Mucosa of descending colon (tissue), 3 donors: ENCODE measurements at regions not wholly inside any gene's neighbourhood (a gene's known extent, or its start where the extent isn't known, plus 50 kb on each side); places are given as distances from the start of the nearest gene placed in this dataset.
A peak's percentile ranks its signal among the peaks of the same experiment; 100 is the strongest.

Source experiments
- ATAC-seq: fragments of 200-7000 bp; cut with Tn5 transposase; one replicate; pipeline ENCODE4 v1.9.1; 2020; ENCODE audit warnings: mild to moderate bottlenecking, moderate library complexity
- DNase-seq, 3 donors: peaks; one replicate each; pipeline ENCODE4 v3.0.0-alpha.2; 2020
- H3K36me3 ChIP-seq: fragments of 200-600 bp; one replicate; pipeline ENCODE4 v1.8.0; 2021; ENCODE audit warnings: low read depth, mild to moderate bottlenecking
- H3K4me1 ChIP-seq: fragments of 200-600 bp; one replicate; pipeline ENCODE4 v1.8.0; 2021; ENCODE audit warnings: low read depth, mild to moderate bottlenecking
- H3K4me3 ChIP-seq: fragments of 200-600 bp; one replicate; pipeline ENCODE4 v1.8.0; 2021; ENCODE audit warnings: mild to moderate bottlenecking
- H3K9me3 ChIP-seq: fragments of 200-600 bp; one replicate; pipeline ENCODE4 v1.8.0; 2021; ENCODE audit warnings: mild to moderate bottlenecking
- intact Hi-C, 2 donors: fragments of 100-400 bp; cut with DNase I in 1 of 2; cut with micrococcal nuclease in 1 of 2; formaldehyde crosslinking; loops; one replicate each; pipeline versions ENCODE4 v1.11.0 to v1.11.1; 2022; cut with DNase I, micrococcal nuclease
- TF ChIP-seq, protein P1 (sequence below): fragments of 200-600 bp; IDR thresholded peaks from one replicate; pipeline ENCODE4 v1.8.0; 2022; ENCODE audit warnings: antibody characterized with exemption, mild to moderate bottlenecking
- donor health status: DM: no; HTN: no; CAD: no; lungs with moderate emphysema.
- donor health status: DM: no; HTN: no; CAD: no.
- donor health status: DM: no; HTN: yes; CAD: no.

DNA sequence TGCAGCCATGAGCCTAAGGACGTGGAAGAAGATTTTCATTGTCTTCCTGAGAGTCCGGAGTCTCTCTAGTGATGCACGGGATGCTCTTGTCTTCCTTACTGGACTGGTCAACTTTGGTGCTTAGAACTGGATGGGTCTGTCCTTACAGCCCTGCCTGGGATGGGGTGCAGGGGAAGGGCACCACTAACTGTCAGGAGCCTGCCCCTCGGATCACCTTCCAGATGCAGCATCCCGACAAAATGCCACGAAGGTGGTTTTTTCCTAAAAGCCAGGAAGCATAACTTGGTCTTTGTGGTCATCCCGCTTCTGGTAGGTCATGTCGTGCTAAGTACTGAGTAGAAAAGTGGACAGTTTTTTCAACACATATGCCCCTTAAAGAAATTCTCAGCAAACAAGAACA lies 207.4 kb upstream of the TWIST2 start:
- no peaks in the 10 kb centered on the region for H3K4me1 ChIP-seq
- no peak overlapping the region for H3K4me3 ChIP-seq
- DNase-seq (no peak), ATAC-seq (no peak)
- intact Hi-C loops, result no loop called here
- H3K9me3 ChIP-seq, result no peaks in the 10 kb centered on the region
- TF ChIP-seq, protein P1, sequence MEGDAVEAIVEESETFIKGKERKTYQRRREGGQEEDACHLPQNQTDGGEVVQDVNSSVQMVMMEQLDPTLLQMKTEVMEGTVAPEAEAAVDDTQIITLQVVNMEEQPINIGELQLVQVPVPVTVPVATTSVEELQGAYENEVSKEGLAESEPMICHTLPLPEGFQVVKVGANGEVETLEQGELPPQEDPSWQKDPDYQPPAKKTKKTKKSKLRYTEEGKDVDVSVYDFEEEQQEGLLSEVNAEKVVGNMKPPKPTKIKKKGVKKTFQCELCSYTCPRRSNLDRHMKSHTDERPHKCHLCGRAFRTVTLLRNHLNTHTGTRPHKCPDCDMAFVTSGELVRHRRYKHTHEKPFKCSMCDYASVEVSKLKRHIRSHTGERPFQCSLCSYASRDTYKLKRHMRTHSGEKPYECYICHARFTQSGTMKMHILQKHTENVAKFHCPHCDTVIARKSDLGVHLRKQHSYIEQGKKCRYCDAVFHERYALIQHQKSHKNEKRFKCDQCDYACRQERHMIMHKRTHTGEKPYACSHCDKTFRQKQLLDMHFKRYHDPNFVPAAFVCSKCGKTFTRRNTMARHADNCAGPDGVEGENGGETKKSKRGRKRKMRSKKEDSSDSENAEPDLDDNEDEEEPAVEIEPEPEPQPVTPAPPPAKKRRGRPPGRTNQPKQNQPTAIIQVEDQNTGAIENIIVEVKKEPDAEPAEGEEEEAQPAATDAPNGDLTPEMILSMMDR, result no peak
- no peaks in the 10 kb centered on the region for H3K36me3 ChIP-seq

DNA sequence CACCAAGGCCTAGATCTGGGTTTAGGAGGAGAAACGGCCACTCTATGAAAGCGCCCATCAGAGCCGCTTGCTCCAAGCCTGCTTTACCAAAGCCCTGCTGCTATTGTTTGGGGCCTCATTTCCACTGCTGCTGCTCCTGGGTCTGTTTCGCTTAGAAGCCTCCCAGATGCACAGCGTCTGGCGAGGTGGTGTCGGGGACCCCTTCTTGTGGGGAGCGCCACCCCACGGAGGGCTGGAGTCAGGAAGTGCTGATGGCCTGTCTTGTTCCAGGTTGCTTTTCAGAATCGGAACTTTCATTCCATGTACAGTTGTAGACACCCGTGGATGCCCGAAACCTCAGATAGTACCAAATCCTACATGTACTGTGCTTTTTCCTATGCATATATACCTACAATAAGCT lies 204.9 kb upstream of the TWIST2 start:
- ATAC-seq (no peak), DNase-seq (no peak)
- intact Hi-C loops, result no loop called here
- no peaks in the 10 kb centered on the region for H3K4me1 ChIP-seq
- TF ChIP-seq, protein P1, result no peak
- H3K4me3 ChIP-seq, result no peak overlapping the region
- H3K9me3 ChIP-seq, result no peaks in the 10 kb centered on the region
- no peaks in the 10 kb centered on the region for H3K36me3 ChIP-seq

DNA sequence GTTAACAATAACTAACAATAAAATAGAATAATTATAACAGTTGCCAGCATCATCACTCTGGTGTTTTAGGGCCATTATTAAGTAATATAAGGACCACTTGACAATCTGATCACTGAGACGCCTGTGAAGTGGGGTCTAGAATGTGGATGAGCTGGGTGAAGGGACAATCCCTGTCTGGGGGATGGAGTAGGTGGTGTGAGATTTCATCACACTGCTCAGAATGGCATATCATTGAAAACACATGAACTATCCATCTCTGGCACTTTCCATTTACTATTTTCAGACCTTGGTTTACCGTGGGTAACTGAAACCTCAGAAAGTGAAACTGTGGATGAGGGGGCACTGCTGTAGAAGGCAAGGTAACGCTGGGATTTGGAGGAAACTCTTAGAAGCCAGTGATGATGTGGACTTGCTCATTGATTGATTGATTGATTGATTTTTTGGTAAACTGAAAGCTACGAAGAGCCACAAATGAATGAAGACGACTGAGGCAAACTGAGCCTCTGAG lies 204.4 kb upstream of the TWIST2 start:
- Histone ChIP-seq H3K4me3 (no peak overlapping the region), H3K4me1 (no peaks in the 10 kb centered on the region), H3K36me3 (no peaks in the 10 kb centered on the region), H3K9me3 (no peaks in the 10 kb centered on the region)
- intact Hi-C loops, result no loop called here
- no peak for ATAC-seq
- TF ChIP-seq, protein P1, result no peak
- no peak for DNase-seq

DNA sequence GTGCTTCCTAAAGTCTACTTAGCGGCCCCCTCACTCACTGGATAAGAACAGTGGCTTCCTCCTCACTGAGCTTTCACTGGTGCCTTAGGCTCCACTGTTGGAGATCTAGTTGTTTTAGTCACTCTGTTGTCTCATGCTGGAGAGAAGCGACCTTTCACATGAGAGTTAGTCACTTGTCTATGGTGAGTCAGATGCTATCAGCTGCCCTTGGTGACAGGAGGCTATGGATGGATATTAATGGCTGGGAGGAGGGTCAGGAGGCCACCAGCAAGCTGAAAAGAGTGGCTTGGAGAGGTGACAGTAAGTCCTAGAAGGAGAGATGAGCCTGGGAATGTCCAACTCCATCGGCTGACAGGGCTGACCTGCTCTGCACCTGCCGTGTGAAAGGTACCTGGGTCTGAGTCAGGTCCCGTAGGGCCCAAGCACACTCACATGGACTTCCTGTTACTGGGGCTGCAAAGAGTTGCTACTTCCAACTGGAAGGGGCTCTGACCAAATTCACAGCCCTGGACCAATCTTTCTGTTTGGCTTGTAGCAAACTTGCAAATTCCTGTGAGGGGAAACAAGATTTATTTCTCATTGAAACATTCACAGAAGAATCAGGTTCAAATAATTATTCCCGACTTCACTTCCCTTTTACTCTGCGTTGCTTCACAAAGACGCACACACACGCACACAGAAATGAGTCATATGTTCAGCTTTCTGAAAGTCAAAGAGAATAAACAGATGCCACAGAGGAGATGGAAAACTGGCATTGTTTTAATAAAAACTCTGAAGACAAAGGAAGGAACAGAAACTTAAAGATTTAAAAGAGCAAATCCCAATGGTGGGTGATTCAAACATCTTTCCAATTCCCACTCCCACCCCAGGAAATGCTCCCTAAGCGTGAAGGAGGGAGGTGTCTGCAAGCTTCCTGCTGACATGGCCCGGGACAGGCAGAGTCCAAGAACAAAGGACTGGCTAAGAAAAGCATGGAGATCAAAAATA lies 203.5 kb upstream of the TWIST2 start:
- H3K4me3 ChIP-seq, result no peak overlapping the region
- ATAC-seq, result peak; percentile 27
- intact Hi-C loops, result no loop called here
- TF ChIP-seq, protein P1, result no peak
- no peaks in the 10 kb centered on the region for H3K4me1 ChIP-seq
- DNase-seq, result no peak
- no peaks in the 10 kb centered on the region for H3K36me3 ChIP-seq
- no peaks in the 10 kb centered on the region for H3K9me3 ChIP-seq

DNA sequence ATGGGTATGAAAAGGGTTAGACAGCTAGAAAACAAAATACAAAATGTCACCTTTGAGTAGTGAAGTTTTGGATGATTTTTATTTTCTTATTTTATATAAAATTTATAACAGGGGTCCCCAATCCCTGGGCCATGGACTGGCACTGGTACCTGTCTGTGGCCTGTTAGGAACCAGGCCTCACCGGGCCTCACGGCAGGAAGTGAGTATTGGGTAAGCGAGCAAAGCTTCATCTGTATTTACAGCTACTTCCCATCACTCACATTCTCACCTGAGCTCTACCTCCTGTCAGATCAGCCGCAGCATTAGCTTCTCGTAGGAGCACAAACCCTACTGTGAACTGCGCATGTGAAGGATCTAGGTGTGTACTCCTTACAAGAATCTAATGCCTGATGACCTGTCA lies 202.8 kb upstream of the TWIST2 start:
- intact Hi-C loops, result no loop called here
- TF ChIP-seq, protein P1, result no peak
- DNase-seq (no peak), ATAC-seq (no peak)
- H3K4me1 ChIP-seq, result no peaks in the 10 kb centered on the region
- no peak overlapping the region for H3K4me3 ChIP-seq
- no peaks in the 10 kb centered on the region for H3K9me3 ChIP-seq
- no peaks in the 10 kb centered on the region for H3K36me3 ChIP-seq
